Transverse colon (tissue), 3 donors: ENCODE measurements at regions not wholly inside any gene's neighbourhood (a gene's known extent, or its start where the extent isn't known, plus 50 kb on each side); places are given as distances from the start of the nearest gene placed in this dataset.

Source experiments
- EP300 ChIP-seq: sonication (generic); formaldehyde crosslinking; IDR thresholded peaks from one replicate; pipeline ENCODE4 v1.6.1; 2017; ENCODE audit warnings: antibody characterized with exemption, low read depth
- TF ChIP-seq, protein P1 (sequence below), 5 experiments: fragments of 200-600 bp in 3 of 5; fragments of 450-650 bp in 2 of 5; sonication (generic) in 3 of 5; IDR thresholded peaks; 1 replicate in 2 of 5; 2 replicates in 3 of 5; pipeline ENCODE4 v1.5.1; 2016 to 2017; ENCODE audit warnings: antibody characterized with exemption in 5 of 5, inconsistent platforms in 3 of 5, mild to moderate bottlenecking in 2 of 5, moderate library complexity in 1 of 5

- TF ChIP-seq, protein P1, sequence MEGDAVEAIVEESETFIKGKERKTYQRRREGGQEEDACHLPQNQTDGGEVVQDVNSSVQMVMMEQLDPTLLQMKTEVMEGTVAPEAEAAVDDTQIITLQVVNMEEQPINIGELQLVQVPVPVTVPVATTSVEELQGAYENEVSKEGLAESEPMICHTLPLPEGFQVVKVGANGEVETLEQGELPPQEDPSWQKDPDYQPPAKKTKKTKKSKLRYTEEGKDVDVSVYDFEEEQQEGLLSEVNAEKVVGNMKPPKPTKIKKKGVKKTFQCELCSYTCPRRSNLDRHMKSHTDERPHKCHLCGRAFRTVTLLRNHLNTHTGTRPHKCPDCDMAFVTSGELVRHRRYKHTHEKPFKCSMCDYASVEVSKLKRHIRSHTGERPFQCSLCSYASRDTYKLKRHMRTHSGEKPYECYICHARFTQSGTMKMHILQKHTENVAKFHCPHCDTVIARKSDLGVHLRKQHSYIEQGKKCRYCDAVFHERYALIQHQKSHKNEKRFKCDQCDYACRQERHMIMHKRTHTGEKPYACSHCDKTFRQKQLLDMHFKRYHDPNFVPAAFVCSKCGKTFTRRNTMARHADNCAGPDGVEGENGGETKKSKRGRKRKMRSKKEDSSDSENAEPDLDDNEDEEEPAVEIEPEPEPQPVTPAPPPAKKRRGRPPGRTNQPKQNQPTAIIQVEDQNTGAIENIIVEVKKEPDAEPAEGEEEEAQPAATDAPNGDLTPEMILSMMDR (IDR thresholded peaks at IDR 0.05) = no peak
- no peak for TF ChIP-seq EP300
Observed at GRCh38 chr13:73177017-73177416, 118.2 kb downstream of the KLF5 start.
